HG03469 (cell line): ENCODE measurements at regions not wholly inside any gene's neighbourhood (a gene's known extent, or its start where the extent isn't known, plus 50 kb on each side); places are given as distances from the start of the nearest gene placed in this dataset.

Experiments used
- ATAC-seq: cut with Tn5 transposase; IDR thresholded peaks from one replicate; pipeline ENCODE4 v1.9.1; 2021; ENCODE audit warnings: mild to moderate bottlenecking, moderate library complexity, moderate number of reproducible peaks; ENCODE audit not compliant: unreplicated experiment

GRCh38 chr17:70855401-70856054 lies 686.2 kb downstream of the KCNJ2 start:
- no peak for ATAC-seq

- no peak for ATAC-seq
These were observed 688.0 kb downstream of the KCNJ2 start for GRCh38 chr17:70857351-70857750.

DNA sequence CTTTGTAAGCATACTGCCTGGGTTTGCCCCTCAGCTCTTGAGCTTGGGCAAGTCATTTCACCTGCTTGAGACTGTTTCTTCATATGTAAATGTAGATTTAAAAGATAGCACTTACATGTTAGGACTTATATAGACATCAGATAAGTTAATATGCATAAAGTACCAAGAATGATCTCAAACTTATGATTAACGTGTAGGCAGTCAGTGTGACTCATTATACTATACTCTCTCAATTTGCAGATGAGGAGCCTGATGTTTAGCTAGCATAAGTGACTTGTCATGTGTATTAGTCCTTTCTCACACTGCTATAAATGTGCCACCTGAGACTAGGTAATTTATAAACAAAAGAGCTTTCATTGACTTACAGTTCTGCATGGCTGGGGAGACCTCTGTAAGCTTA lies 690.5 kb downstream of the KCNJ2 start:
- ATAC-seq = no peak

GRCh38 chr17:70862295-70862694 lies 693.0 kb downstream of the KCNJ2 start:
- ATAC-seq = no peak

DNA sequence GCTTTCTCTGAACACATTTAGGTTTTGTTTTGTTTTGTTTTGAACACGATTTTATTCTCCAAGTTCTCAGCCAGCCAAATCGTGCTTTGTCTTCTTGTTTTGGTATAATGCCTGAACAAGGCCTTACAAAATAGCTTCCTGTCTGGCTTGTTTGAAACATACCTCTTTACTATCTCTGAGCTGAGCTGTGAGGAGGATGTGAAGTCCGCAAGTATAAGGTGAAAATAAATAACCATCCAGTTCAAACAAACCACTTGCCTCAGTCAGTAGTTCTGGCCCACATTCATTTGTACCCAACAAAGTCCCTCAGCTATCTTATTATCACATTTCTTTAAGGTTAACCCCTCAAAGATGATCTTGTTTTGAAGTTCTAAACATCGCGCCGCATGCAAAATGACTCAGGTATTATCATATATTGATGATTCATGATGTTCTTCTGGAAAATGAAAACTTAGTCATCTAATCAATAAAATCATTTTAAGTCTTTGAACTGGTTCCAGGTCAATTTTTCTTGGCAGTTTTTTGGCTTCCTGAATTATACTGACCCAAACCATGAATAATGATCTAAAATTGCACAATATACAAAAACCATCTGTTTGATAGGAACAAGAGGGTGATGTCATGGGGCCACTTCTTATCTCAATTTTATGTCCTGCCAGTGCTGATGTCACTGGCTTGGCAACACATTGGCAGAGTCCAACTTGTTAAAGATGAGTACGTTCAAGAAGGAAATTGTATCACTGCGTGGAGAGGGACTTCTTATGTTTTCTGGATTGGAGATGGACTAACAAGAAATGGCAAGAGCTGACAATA lies 694.3 kb downstream of the KCNJ2 start:
- no peak for ATAC-seq

DNA sequence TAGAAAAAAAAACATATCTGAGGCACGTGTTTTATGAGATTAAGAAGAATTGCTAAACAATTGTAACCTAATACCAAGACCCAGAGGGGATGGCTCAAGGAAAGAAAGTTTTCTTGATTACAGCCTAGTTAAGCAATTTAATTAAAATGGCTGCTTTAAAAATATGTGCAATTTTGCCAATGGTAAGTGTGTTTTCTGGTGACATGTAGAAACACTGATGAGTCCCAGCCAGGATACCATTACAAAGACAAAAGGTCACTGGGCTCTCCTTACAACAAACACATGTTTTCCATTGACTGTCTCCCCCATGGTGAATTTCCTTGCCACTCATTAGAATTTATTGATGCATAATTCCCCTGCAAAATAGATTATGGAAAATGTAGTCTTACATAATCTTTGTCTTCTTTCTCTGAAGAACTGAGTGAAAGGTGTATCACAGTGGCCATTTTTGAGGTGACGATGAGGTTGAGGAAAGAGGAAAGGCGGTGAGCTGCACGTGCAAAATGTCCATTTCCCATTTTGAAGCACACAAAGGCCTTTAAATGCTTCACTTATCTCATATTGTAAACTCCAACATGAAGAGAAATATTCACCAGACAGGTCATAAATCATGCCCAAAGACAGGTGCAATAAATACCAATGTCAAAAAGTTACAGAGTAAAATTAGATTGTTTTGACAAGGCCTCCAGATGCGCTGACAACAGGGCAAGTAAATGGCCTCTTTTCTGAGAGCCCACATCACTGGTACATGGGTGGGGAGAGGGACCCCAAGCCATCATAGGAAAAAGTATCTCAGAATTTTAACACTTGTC lies 696.9 kb downstream of the KCNJ2 start:
- ATAC-seq = no peak

DNA sequence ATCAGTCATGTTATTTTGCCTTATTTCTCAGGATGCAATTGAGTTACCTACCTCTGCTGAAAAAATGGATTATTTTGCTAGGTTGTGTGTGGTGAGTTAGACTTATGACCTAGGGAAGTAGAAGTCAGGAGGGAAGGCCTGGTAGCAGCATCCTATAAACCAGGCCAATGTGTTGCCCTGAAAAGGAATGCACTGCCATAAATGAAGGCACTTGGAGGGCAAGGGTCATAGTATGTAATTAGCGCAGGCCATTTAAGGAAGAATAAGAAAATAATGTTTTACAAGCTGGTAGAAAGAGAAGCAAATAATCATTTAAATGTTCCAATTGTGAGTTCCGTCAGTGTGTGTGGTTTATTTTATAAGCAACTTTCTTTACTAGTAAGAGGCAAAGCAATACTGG lies 698.8 kb downstream of the KCNJ2 start:
- no peak for ATAC-seq

GRCh38 chr17:70869402-70870085 lies 700.2 kb downstream of the KCNJ2 start:
- no peak for ATAC-seq

- ATAC-seq = no peak
These were observed 702.0 kb downstream of the KCNJ2 start for GRCh38 chr17:70871180-70871818.

GRCh38 chr17:70872103-70872502 lies 702.8 kb downstream of the KCNJ2 start:
- no peak for ATAC-seq

GRCh38 chr17:70875729-70876310 lies 706.5 kb downstream of the KCNJ2 start:
- no peak for ATAC-seq

DNA sequence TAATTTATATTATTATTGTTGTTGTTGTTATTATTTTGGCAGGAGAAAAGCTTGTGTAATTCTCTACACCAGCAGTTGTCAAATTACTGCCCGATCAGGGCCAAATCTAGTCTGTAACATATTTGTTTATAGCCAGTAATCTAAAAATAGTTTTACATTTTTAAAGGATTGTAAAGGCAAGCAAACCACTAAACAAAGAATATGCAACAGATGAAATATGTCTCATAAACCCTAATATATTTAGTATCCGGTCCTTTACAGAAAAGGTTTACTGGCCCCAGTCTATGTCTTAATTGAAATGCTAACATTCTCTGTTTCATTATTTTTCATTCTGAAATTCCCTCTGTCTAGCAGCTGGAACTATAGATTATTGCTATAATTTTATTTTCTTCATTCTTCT lies 709.5 kb downstream of the KCNJ2 start:
- no peak for ATAC-seq

DNA sequence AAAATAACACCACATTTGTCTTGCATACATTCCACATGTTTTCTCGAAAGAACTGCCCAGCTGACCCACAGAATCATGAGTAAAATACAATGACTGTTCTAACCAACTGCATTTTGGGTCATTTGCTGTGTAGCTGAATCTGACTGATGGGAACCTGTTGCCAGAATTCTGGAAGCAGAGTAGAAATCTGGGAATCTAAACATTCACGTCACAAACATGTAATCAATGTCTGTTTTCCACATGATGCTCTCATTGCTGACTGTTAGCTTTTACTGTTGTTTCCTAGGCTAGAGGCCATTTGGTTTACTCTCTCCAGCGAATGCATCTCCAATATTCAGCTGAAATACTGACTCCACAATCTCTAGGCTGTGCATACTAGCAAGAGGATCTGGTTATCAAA lies 710.1 kb downstream of the KCNJ2 start:
- ATAC-seq = no peak

DNA sequence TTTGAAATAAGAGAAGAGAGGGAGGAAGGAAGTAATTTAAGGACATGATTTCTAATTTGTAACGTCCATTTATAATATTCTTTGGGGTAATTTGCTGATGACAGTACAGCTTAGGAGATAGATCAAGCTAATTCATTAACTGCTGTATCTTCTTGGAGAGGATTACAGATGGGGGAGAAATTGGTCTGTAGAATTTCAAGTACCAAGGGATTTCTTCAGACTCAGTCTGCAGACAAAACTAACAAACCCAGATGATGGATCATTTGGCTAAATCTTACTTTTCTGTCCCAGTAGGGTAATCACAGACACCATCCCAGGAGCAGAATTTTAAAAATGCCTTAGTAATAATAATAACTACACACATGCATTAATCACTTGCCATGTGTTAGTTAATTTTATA lies 711.8 kb downstream of the KCNJ2 start:
- ATAC-seq = no peak

DNA sequence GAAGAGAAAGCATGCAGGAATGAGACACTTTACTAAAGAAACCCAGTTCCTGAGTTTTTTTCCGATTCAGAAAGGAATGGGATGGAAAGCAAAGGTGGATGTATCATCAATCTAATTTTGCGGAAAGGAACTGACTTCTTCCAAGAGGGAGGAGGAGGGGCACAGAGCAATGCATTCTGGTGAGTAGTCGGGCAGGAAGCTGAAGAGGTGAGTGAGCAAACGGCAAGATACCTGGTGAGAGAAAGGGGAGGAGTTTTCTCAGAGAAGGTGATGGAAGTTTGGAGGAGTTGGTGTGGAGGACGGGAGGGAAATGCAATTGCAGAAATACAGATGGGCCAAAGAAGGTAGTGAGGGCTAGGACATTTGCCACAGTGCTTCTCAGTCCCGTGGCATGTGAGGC lies 713.2 kb downstream of the KCNJ2 start:
- no peak for ATAC-seq

- no peak for ATAC-seq
These were observed 717.3 kb downstream of the KCNJ2 start for GRCh38 chr17:70886648-70887047.

GRCh38 chr17:70888324-70888723 lies 719.0 kb downstream of the KCNJ2 start:
- no peak for ATAC-seq

DNA sequence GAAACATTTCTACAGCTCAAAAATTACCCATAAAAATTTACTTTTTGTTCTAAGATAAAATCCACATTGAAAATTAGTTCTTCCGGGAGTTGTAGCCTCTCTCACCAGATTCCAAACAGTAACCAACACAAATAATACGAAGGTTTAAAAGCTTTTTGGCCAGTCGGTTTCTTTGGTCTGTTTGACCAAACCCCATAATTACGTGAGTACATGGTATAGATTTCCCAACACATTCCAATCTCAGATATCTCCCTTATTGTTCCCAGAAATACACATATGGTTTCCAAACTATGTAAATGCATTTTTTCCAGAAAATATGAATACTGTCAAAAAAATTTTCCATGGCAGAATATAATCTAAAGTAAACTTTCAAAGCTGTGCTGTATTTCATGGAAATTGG lies 722.0 kb downstream of the KCNJ2 start:
- ATAC-seq = no peak

DNA sequence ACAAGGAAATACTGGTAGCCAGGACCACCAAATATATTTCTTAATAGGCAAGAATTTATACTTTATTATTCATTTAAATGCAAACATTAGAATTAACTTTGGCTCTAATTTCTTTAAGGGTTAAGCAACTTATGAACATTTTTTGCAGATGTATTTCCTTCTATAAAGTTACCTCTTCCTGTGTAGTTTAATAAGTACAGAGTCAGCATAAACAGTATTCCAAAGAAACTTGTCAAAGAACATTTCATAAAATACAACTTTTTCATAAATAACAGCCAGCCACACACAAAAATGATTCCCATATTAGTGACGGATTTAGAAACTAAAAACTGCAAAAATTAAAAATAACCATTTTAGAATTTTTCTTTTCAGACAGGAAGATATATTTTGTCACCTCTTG lies 723.2 kb downstream of the KCNJ2 start:
- no peak for ATAC-seq

DNA sequence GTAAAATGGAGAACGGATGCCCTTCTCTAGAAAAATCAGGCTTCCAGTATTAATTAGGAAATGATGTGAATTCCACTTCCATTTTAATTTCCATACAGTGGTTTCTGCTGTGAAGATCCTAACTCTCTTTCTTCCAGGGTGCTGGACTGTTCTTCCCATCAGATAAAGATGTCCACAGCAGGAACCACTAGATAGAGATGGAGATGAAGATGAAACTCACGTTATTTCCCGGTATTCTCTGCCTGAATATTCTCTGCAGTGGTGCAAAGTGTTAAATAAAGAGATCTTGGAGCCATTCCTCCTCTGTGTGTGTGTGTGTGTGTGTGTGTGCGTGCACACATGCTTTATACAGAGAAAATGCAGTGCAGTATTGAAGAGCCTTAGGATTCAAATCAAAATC lies 727.5 kb downstream of the KCNJ2 start:
- ATAC-seq = no peak
